Endothelial cell of umbilical vein (primary cell): ENCODE measurements at regions not wholly inside any gene's neighbourhood (a gene's known extent, or its start where the extent isn't known, plus 50 kb on each side); places are given as distances from the start of the nearest gene placed in this dataset.

ENCODE experiments used
- BruUV-seq: library from RNA; stranded (reverse); fragments of 400-500 nt; replicated peaks from 2 replicates; lab custom pipeline; 2021; lab: Mats Ljungman, UMichigan
- CTCF ChIA-PET: fragments of 300-600, 350-600 bp; sonication (Branson Sonifier 250); formaldehyde crosslinking; loops from one replicate; lab custom pipeline; 2021; ENCODE audit warnings: antibody characterized with exemption, inconsistent platforms; lab: Charles Lee
- POLR2A ChIA-PET: fragments of 300-600, 350-600 bp; sonication (Branson Sonifier 250); formaldehyde crosslinking; loops from one replicate; lab custom pipeline; 2021; ENCODE audit warnings: antibody characterized with exemption, inconsistent platforms; lab: Charles Lee
- DNase-seq: peaks from one replicate; pipeline ENCODE4 v3.0.0-alpha.2; 2011; ENCODE audit warnings: low read depth, low spot score
- FAIRE-seq: peaks from 2 replicates; lab custom pipeline; 2011; peaks lifted over from hg19 to GRCh38; lab: Jason Lieb, UNC
- H2AFZ ChIP-seq: 2 replicates; pipeline ENCODE4 v1.6.0; 2012; ENCODE audit warnings: low read depth, low read length, control low read depth, inconsistent platforms
- H3K27ac ChIP-seq: 2 replicates; pipeline ENCODE4 v1.5.1; 2011; ENCODE audit warnings: low read depth, mild to moderate bottlenecking, control low read depth, low read length, moderate library complexity; ENCODE audit not compliant: insufficient read depth
- H3K27me3 ChIP-seq, 2 experiments: 2 replicates each; pipeline versions ENCODE4 v1.6.0 to v1.6.1; 2011; ENCODE audit warnings: low read length in 2 of 2, mixed read lengths in 1 of 2; ENCODE audit not compliant: control insufficient read depth in 2 of 2, insufficient read depth in 2 of 2
- H3K36me3 ChIP-seq, 2 experiments: 2 replicates in 1 of 2; 3 replicates in 1 of 2; pipeline ENCODE4 v1.5.1; 2011; ENCODE audit warnings: low read length in 2 of 2, mild to moderate bottlenecking in 1 of 2, moderate library complexity in 1 of 2; ENCODE audit not compliant: control insufficient read depth in 2 of 2, insufficient read depth in 2 of 2; ENCODE audit errors: extremely low read depth in 1 of 2
- H3K4me1 ChIP-seq: 3 replicates; pipeline ENCODE4 v1.5.1; 2011; ENCODE audit warnings: mild to moderate bottlenecking, low read length; ENCODE audit not compliant: control insufficient read depth, insufficient read depth; ENCODE audit errors: extremely low read depth
- H3K4me2 ChIP-seq: 2 replicates; pipeline ENCODE4 v1.6.1; 2011; ENCODE audit warnings: low read length, control low read depth, mixed read lengths; ENCODE audit not compliant: insufficient read depth
- H3K4me3 ChIP-seq, 3 experiments: fragments of 200-600 bp in 1 of 3; sonication (generic), shearing (Covaris generic) in 1 of 3; replicated peaks in 1 of 3; 2 replicates each; pipeline ENCODE4 v1.5.1; 2011 to 2016; ENCODE audit warnings: control low read depth in 3 of 3, low read length in 3 of 3, mild to moderate bottlenecking in 2 of 3, inconsistent platforms in 1 of 3, low read depth in 1 of 3, moderate library complexity in 1 of 3; ENCODE audit not compliant: insufficient read depth in 1 of 3
- H3K79me2 ChIP-seq: 2 replicates; pipeline ENCODE4 v1.6.0; 2012; ENCODE audit warnings: low read length, inconsistent platforms; ENCODE audit not compliant: control insufficient read depth, insufficient read depth
- H3K9ac ChIP-seq: replicated peaks from 2 replicates; pipeline ENCODE3; 2011; ENCODE audit warnings: low read length, control low read depth; ENCODE audit not compliant: insufficient read depth; ENCODE audit errors: extremely low read depth
- H3K9me1 ChIP-seq: replicated peaks from 3 replicates; pipeline ENCODE4 v1.6.0; 2011; ENCODE audit warnings: mild to moderate bottlenecking, low read length; ENCODE audit not compliant: control insufficient read depth, insufficient read depth; ENCODE audit errors: extremely low read depth
- H3K9me3 ChIP-seq: replicated peaks from 2 replicates; pipeline ENCODE4 v1.5.1; 2012; ENCODE audit warnings: low read length, inconsistent platforms; ENCODE audit not compliant: control insufficient read depth, insufficient read depth
- H4K20me1 ChIP-seq: replicated peaks from 2 replicates; pipeline ENCODE3; 2011; ENCODE audit warnings: mild to moderate bottlenecking, low read length; ENCODE audit not compliant: control insufficient read depth, insufficient read depth; ENCODE audit errors: extremely low read depth
- EZH2 ChIP-seq: IDR thresholded peaks from 2 replicates; pipeline ENCODE4 v1.6.1; 2012; ENCODE audit warnings: borderline replicate concordance, low read depth, mild to moderate bottlenecking, moderate library complexity, low read length, inconsistent platforms; ENCODE audit not compliant: severe bottlenecking
- FOS ChIP-seq: IDR thresholded peaks from 2 replicates; pipeline ENCODE4 v1.6.1; 2011; ENCODE audit warnings: mild to moderate bottlenecking, low read length, moderate library complexity, borderline replicate concordance; ENCODE audit not compliant: insufficient read depth
- GATA2 ChIP-seq: IDR thresholded peaks from 2 replicates; pipeline ENCODE4 v1.7.0; 2011; ENCODE audit warnings: low read depth, mild to moderate bottlenecking, moderate library complexity, mixed read lengths, low read length; ENCODE audit not compliant: insufficient read length, insufficient read depth
- JUN ChIP-seq: IDR thresholded peaks from 2 replicates; pipeline ENCODE4 v1.6.1; 2011; ENCODE audit warnings: borderline replicate concordance, low read depth; ENCODE audit not compliant: insufficient read length, insufficient read depth
- MYC ChIP-seq: IDR thresholded peaks from one replicate; pipeline ENCODE4 v1.6.1; 2011; ENCODE audit warnings: mild to moderate bottlenecking, low read depth, low read length
- POLR2A ChIP-seq: IDR thresholded peaks from 2 replicates; pipeline ENCODE4 v1.6.1; 2012; ENCODE audit warnings: low read depth, mild to moderate bottlenecking, control low read depth, low read length
- POLR2AphosphoS5 ChIP-seq: IDR thresholded peaks from 2 replicates; pipeline ENCODE4 v1.6.1; 2012; ENCODE audit warnings: low read depth, mild to moderate bottlenecking, control low read depth, low read length, moderate library complexity; ENCODE audit not compliant: insufficient read depth
- dilution Hi-C: fragments of 300-500 bp; cut with MboI; formaldehyde crosslinking; loops from one replicate; pipeline ENCODE4 v1.15.0; 2019; ENCODE audit warnings: low sequenced_read_pairs; ENCODE audit not compliant: extremely low pct_ligation_motif_present
- intact Hi-C: fragments of 100-400 bp; cut with micrococcal nuclease; formaldehyde crosslinking; loops from one replicate; pipeline ENCODE4 v1.10.0; 2022
- TF ChIP-seq, protein P1 (sequence below): IDR thresholded peaks from 2 replicates; pipeline ENCODE4 v1.6.1; 2011; ENCODE audit not compliant: insufficient read depth, insufficient read length
- TF ChIP-seq, protein P2 (sequence below), 2 donors: IDR thresholded peaks; 1 replicate in 1 of 2; 2 replicates in 1 of 2; pipeline ENCODE4 v1.5.1; 2011; ENCODE audit warnings: low read length in 2 of 2, mild to moderate bottlenecking in 2 of 2, moderate library complexity in 2 of 2, control low read depth in 1 of 2, inconsistent platforms in 1 of 2, low read depth in 1 of 2; ENCODE audit not compliant: insufficient read depth in 1 of 2; ENCODE audit errors: extremely low read depth in 1 of 2

DNA sequence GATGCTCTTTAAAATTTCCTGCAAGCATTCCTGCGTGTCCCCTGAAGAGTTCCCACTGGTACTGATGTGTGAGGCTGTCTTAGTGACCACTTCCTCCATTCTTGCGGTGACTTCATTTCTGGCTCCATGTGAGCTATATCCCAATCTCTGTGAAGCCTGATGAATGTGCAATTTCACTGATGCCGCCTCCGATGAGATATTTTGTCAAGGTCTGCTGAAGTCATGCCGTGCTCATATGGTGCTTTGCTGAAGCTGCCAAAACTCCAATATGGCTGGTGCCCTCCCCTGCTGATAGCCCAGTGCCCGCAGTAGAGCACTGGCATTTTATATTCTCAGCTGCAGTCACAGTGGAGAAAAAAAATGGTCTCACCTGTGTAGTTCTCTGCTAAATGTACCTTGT is 271.5 kb downstream of the EFHB start:
- peaks cover 2% of the 10 kb centered on the region for H3K9me3 ChIP-seq
- no peak overlapping the region for H3K27ac ChIP-seq
- TF ChIP-seq POLR2AphosphoS5 (no peak), POLR2A (no peak), JUN (no peak), EZH2 (no peak), FOS (no peak), GATA2 (no peak), MYC (no peak)
- TF ChIP-seq, protein P1, sequence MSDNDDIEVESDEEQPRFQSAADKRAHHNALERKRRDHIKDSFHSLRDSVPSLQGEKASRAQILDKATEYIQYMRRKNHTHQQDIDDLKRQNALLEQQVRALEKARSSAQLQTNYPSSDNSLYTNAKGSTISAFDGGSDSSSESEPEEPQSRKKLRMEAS: no peak
- TF ChIP-seq, protein P2, sequence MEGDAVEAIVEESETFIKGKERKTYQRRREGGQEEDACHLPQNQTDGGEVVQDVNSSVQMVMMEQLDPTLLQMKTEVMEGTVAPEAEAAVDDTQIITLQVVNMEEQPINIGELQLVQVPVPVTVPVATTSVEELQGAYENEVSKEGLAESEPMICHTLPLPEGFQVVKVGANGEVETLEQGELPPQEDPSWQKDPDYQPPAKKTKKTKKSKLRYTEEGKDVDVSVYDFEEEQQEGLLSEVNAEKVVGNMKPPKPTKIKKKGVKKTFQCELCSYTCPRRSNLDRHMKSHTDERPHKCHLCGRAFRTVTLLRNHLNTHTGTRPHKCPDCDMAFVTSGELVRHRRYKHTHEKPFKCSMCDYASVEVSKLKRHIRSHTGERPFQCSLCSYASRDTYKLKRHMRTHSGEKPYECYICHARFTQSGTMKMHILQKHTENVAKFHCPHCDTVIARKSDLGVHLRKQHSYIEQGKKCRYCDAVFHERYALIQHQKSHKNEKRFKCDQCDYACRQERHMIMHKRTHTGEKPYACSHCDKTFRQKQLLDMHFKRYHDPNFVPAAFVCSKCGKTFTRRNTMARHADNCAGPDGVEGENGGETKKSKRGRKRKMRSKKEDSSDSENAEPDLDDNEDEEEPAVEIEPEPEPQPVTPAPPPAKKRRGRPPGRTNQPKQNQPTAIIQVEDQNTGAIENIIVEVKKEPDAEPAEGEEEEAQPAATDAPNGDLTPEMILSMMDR (IDR thresholded peaks at IDR 0.05; ENCODE audit: extremely low read depth in 1 of 2, insufficient read depth in 1 of 2, low read depth in 1 of 2, low read length in 2 of 2): no peak
- DNase-seq: no peak
- ChIA-PET POLR2A (interaction anchor here (0.6 kb wide), 1 partner anchor 110 kb away, joined by 3 read pairs; no protein-coding TSS in a partner anchor), CTCF (no interaction called here)
- no peak overlapping the region for H3K4me3 ChIP-seq
- no peaks in the 10 kb centered on the region for H3K27me3 ChIP-seq
- H3K9ac ChIP-seq: no peak overlapping the region
- H3K9me1 ChIP-seq: no peaks in the 10 kb centered on the region
- FAIRE-seq: no peak
- BruUV-seq: no TSS peak
- no peaks in the 10 kb centered on the region for H4K20me1 ChIP-seq
- no peak overlapping the region for H3K4me2 ChIP-seq
- no peaks in the 10 kb centered on the region for H3K36me3 ChIP-seq
- H2AFZ ChIP-seq: no peak overlapping the region
- intact Hi-C loops: no loop called here
- no peaks in the 10 kb centered on the region for H3K79me2 ChIP-seq
- H3K4me1 ChIP-seq: no peaks in the 10 kb centered on the region
- dilution Hi-C loops: no loop called here
